ENCODE measurements at regions not wholly inside any gene's neighbourhood (a gene's known extent, or its start where the extent isn't known, plus 50 kb on each side); places are given as distances from the start of the nearest gene placed in this dataset.

- no peak for DNase-seq (ENCODE audit: low spot score in 2 of 2)
- ATAC-seq = no peak
Observed at GRCh38 chr2:129071531-129071930, 752.9 kb upstream of the HS6ST1 start.

GRCh38 chr2:129074298-129074920, 755.7 kb upstream of the HS6ST1 start:
- H3K36me3 Mint-ChIP-seq = no peaks in the 10 kb centered on the region
- H3K9me3 Mint-ChIP-seq = no peaks in the 10 kb centered on the region
- no peak overlapping the region for H3K27ac Mint-ChIP-seq
- ATAC-seq = no peak
- DNase-seq (ENCODE audit: low spot score in 2 of 2) = no peak

More at GRCh38 chr2:129071531-129071930, 752.9 kb upstream of the HS6ST1 start:
- H3K36me3 Mint-ChIP-seq = no peaks in the 10 kb centered on the region
- no peaks in the 10 kb centered on the region for H3K9me3 Mint-ChIP-seq
- no peak overlapping the region for H3K27ac Mint-ChIP-seq

GRCh38 chr2:129078548-129078947, 759.9 kb upstream of the HS6ST1 start:
- H3K9me3 Mint-ChIP-seq = no peaks in the 10 kb centered on the region
- DNase-seq (ENCODE audit: low spot score in 2 of 2) (no peak), ATAC-seq (no peak)
- no peak overlapping the region for H3K27ac Mint-ChIP-seq
- no peaks in the 10 kb centered on the region for H3K36me3 Mint-ChIP-seq

GRCh38 chr2:129080715-129081476, 762.2 kb upstream of the HS6ST1 start:
- Mint-ChIP-seq H3K36me3 (no peaks in the 10 kb centered on the region), H3K9me3 (no peaks in the 10 kb centered on the region), H3K27ac (no peak overlapping the region)
- no peak for DNase-seq (ENCODE audit: low spot score in 2 of 2)
- ATAC-seq = no peak

- ATAC-seq = no peak
- DNase-seq (ENCODE audit: low spot score in 2 of 2) = no peak
- no peaks in the 10 kb centered on the region for H3K36me3 Mint-ChIP-seq
- H3K27ac Mint-ChIP-seq = no peak overlapping the region
- no peaks in the 10 kb centered on the region for H3K9me3 Mint-ChIP-seq
Observed at GRCh38 chr2:129085386-129085785, 766.7 kb upstream of the HS6ST1 start.

- ATAC-seq = no peak
- no peak for DNase-seq (ENCODE audit: low spot score in 2 of 2)
- Mint-ChIP-seq H3K27ac (no peak overlapping the region), H3K9me3 (no peaks in the 10 kb centered on the region), H3K36me3 (no peaks in the 10 kb centered on the region)
Observed at GRCh38 chr2:129087133-129087813, 768.6 kb upstream of the HS6ST1 start.

- Mint-ChIP-seq H3K27ac (no peak overlapping the region), H3K9me3 (no peaks in the 10 kb centered on the region), H3K36me3 (no peaks in the 10 kb centered on the region)
- ATAC-seq = no peak
- no peak for DNase-seq (ENCODE audit: low spot score in 2 of 2)
Observed at GRCh38 chr2:129091620-129092019, 773.0 kb upstream of the HS6ST1 start.

GRCh38 chr2:129092956-129093355, 774.3 kb upstream of the HS6ST1 start:
- Mint-ChIP-seq H3K36me3 (no peaks in the 10 kb centered on the region), H3K27ac (no peak overlapping the region), H3K9me3 (no peaks in the 10 kb centered on the region)
- DNase-seq (ENCODE audit: low spot score in 2 of 2) = no peak
- no peak for ATAC-seq

GRCh38 chr2:129101186-129101585, 782.5 kb upstream of the HS6ST1 start:
- Mint-ChIP-seq H3K27ac (no peak overlapping the region), H3K36me3 (no peaks in the 10 kb centered on the region), H3K9me3 (no peaks in the 10 kb centered on the region)
- ATAC-seq = no peak
- DNase-seq (ENCODE audit: low spot score in 2 of 2) = no peak

- Mint-ChIP-seq H3K9me3 (no peaks in the 10 kb centered on the region), H3K36me3 (no peaks in the 10 kb centered on the region), H3K27ac (no peak overlapping the region)
- ATAC-seq (no peak), DNase-seq (ENCODE audit: low spot score in 2 of 2) (no peak)
Observed at GRCh38 chr2:129103936-129104878, 785.5 kb upstream of the HS6ST1 start.

GRCh38 chr2:129112181-129112580, 793.5 kb upstream of the HS6ST1 start:
- DNase-seq (ENCODE audit: low spot score in 2 of 2) (no peak), ATAC-seq (no peak)
- Mint-ChIP-seq H3K27ac (no peak overlapping the region), H3K36me3 (no peaks in the 10 kb centered on the region), H3K9me3 (no peaks in the 10 kb centered on the region)

- no peak for DNase-seq (ENCODE audit: low spot score in 2 of 2)
- Mint-ChIP-seq H3K36me3 (no peaks in the 10 kb centered on the region), H3K27ac (no peak overlapping the region), H3K9me3 (no peaks in the 10 kb centered on the region)
- ATAC-seq = no peak
Observed at GRCh38 chr2:129113776-129114175, 795.1 kb upstream of the HS6ST1 start.

- no peak for ATAC-seq
- no peak for DNase-seq (ENCODE audit: low spot score in 2 of 2)
- Mint-ChIP-seq H3K9me3 (peaks cover 7 to 13% of the 10 kb centered on the region in 2 donors), H3K36me3 (no peaks in the 10 kb centered on the region), H3K27ac (no peak overlapping the region)
Observed at GRCh38 chr2:129117434-129117833, 798.8 kb upstream of the HS6ST1 start.

GRCh38 chr2:129118296-129118695, 799.6 kb upstream of the HS6ST1 start:
- no peak for ATAC-seq
- no peak for DNase-seq (ENCODE audit: low spot score in 2 of 2)
- Mint-ChIP-seq H3K9me3 (peaks cover 7 to 13% of the 10 kb centered on the region in 2 donors), H3K27ac (no peak overlapping the region), H3K36me3 (no peaks in the 10 kb centered on the region)

GRCh38 chr2:129129087-129129486, 810.4 kb upstream of the HS6ST1 start:
- Mint-ChIP-seq H3K27ac (no peak overlapping the region), H3K9me3 (peaks cover 0 to 3% of the 10 kb centered on the region in 2 donors), H3K36me3 (no peaks in the 10 kb centered on the region)
- DNase-seq (ENCODE audit: low spot score in 2 of 2) = no peak
- no peak for ATAC-seq

- no peaks in the 10 kb centered on the region for H3K36me3 Mint-ChIP-seq
- no peak for DNase-seq (ENCODE audit: low spot score in 2 of 2)
- no peak for ATAC-seq
- no peak overlapping the region for H3K27ac Mint-ChIP-seq
- H3K9me3 Mint-ChIP-seq = no peaks in the 10 kb centered on the region
Observed at GRCh38 chr2:129133692-129134641, 815.3 kb upstream of the HS6ST1 start.

All from activated naive CD4-positive, alpha-beta T cell treated with anti-CD3 and anti-CD28 coated beads, Interleukin-2, amount 50 U/mL, for 72 hours (primary cell).